ENCODE measurements at regions not wholly inside any gene's neighbourhood (a gene's known extent, or its start where the extent isn't known, plus 50 kb on each side); places are given as distances from the start of the nearest gene placed in this dataset.
"Not testable (repeated sequence)": the region's sequence is repeated elsewhere in the genome, so short reads cannot be mapped to it uniquely, and the experiment has no call there.

DNA sequence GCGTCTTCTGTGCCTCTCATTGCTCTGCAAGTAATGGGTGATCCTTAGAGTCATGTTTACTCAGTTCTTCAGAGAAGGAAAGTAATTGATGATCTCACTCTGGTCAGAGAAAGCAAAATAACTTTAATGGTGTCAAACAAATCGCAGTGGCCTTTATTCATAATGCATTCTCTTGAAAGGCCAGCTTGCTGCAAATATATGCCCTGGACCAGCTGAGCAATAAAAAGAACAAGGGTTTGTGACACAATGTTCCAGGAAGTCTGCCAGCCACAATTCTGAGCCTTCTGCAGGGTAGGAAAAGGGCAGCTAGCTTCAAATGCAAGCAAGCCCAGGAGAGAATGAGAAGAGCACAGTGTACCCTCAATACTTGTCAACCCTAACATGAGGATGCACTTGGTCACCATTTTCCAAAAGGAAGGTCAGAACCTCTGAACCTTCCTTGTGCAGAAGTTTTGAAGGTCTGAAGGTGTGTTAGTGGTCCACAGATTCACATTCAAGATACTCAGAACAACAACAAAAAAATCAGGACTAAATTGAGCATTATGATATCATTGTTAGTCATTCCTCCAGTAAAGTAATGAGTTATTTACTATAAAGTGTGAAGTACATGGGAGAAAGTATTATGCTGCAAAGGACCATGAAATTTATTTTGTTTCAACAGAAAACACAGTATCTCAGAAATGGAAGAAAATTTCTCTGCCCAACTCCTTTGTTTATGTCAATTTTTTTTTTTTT lies 355.6 kb downstream of the PAX3 start:
- no peak for DNase-seq (ENCODE audit: low read depth in 4 of 4, low spot score in 3 of 4)

DNA sequence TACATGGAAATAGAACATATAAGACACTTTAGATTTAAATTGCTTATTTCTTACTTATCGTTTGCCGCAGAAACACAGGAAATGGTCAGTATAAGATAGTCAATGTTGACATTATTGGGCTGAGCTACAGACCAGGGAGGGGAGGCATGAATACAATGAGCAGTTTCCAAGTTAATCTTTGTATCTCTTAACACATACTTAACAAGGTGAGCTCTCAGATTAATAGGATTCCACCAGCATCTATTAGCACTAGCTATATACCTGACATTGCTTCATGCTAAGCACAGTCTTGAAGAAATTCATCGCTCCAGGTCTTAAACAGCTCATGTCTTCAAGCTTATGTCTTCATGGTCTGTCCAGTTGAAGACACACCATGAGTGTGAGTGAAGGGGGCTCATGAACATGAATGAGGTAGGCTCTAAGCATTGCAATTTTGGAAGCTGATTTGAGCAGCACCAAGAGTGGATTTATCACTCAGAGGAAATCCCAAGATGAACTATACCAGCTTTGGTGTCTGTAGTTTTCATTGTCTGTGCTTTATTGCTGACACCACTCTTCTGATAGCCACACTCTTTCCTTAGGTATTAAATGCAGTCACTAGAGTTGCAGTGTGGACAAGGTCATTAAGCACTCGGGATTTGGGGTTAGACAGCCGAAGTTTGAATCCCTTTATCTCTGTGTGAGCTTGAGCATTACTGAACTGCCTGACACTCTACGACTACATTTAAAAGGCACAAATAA lies 359.3 kb upstream of the EPHA4 start:
- no peak for DNase-seq (ENCODE audit: low read depth in 4 of 4, low spot score in 3 of 4)

DNA sequence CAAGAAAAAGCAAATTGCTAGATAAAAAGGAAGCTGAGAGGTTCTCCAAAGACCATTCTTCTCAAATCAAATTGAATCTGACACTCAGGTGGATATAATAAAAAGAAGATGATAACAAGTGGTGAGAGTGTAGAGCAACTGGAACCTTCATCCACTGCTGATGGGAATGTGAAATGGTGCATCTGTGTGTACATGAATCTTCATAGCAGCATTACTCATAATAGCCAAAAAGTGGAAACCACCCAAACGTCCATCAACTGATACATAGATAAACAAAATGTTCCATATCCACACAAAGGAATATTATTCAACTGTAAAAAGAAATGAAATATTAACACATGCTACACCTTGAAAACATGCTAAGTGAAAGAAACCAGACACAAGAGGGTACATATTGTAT lies 357.2 kb upstream of the EPHA4 start:
- DNase-seq (ENCODE audit: low read depth in 4 of 4, low spot score in 3 of 4) = no peak

- no peak for DNase-seq (ENCODE audit: low read depth in 4 of 4, low spot score in 3 of 4)
Measured at GRCh38 chr2:221926327-221926726, 354.2 kb upstream of the EPHA4 start.

- DNase-seq (ENCODE audit: low read depth in 4 of 4, low spot score in 3 of 4) = no peak
Measured at GRCh38 chr2:221924576-221924975, 352.5 kb upstream of the EPHA4 start.

- no peak for DNase-seq (ENCODE audit: low read depth in 4 of 4, low spot score in 3 of 4)
Measured at GRCh38 chr2:221915926-221916325, 343.8 kb upstream of the EPHA4 start.

GRCh38 chr2:221914334-221914880 lies 342.3 kb upstream of the EPHA4 start:
- peak in 1 of 4 donors; percentile 4 for DNase-seq (ENCODE audit: low read depth in 4 of 4, low spot score in 3 of 4)

- no peak for DNase-seq (ENCODE audit: low read depth in 4 of 4, low spot score in 3 of 4)
Measured at GRCh38 chr2:221911890-221912289, 339.8 kb upstream of the EPHA4 start.

GRCh38 chr2:221911321-221911720 lies 339.2 kb upstream of the EPHA4 start:
- DNase-seq (ENCODE audit: low read depth in 4 of 4, low spot score in 3 of 4) = no peak

DNA sequence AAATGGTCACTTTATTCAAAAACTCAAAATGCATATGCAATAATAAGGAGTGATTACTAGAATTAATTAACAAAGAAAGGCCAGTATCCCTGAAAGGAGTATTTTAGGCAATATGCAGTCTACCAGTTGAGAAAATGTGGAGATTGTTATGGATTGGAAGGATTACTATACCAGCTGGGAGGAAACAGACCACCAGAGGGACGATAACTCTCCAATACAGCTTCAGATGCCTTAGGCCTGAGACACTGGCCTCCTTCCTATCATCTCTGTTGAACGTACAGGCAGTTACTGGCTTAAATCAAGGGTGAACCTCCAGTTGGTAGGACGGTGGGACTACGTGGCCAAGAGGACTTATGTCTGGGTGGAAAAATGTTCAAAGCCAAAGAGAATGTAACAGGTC lies 336.4 kb upstream of the EPHA4 start:
- DNase-seq (ENCODE audit: low read depth in 4 of 4, low spot score in 3 of 4) = no peak

- no peak for DNase-seq (ENCODE audit: low read depth in 4 of 4, low spot score in 3 of 4)
Measured at GRCh38 chr2:221897718-221898117, 325.6 kb upstream of the EPHA4 start.

GRCh38 chr2:221896505-221897151 lies 324.5 kb upstream of the EPHA4 start:
- peak in 1 of 4 donors; percentile 9 for DNase-seq (ENCODE audit: low read depth in 4 of 4, low spot score in 3 of 4)

GRCh38 chr2:221895366-221896121 lies 323.4 kb upstream of the EPHA4 start:
- DNase-seq (ENCODE audit: low read depth in 4 of 4, low spot score in 3 of 4) = no peak

DNA sequence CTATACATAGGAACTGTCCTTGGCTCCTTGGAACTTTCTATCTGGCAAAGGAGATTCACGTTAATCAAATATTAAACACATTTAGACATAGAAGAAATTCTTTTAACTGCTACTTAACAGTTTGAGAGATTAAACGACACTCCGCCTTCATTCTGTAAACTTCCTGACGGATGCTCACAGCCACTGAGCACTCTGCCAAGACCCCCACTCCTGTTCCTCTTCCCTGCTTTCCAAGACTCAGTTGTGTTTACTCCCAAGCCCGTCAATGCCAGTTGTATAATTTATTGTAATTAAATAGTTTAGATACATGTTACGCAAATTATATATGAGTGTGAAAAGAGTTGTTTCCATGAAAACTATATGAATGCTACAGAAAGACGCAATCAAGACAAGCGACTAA lies 321.4 kb upstream of the EPHA4 start:
- no peak for DNase-seq (ENCODE audit: low read depth in 4 of 4, low spot score in 3 of 4)

DNA sequence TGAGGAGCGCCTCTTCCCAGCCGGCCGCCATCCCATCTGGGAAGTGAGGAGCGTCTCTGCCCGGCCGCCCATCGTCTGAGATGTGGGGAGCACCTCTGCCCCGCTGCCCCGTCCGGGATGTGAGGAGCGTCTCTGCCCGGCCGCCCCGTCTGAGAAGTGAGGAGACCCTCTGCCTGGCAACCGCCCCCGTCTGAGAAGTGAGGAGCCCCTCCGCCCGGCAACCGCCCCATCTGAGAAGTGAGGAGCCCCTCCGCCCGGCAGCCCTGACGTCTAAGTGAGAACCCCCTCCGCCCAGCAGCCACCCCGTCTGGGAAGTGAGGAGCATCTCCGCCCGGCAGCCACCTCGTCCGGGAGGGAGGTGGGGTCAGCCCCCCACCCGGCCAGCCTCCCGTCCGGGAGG lies 319.9 kb upstream of the EPHA4 start:
- not testable (repeated sequence) for DNase-seq (ENCODE audit: low read depth in 4 of 4, low spot score in 3 of 4)

DNA sequence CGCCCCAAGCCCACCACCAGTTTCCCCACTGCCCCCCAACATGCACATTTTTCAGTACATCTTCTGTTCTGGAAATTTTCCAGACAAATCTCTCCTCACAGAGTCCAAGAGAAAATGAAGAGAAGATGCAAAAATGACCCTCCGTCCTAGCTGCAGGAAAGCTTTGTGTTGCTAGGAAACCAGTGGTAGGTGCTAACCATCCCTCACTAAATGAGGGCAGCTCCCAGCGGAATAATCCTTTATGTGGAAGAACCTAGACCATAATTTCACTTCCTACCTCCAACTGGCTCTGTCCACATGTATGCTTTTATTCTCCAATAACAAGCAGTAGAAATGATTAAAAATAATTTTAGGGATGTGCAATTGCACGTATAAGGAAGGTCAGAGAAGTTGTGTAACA lies 311.9 kb upstream of the EPHA4 start:
- no peak for DNase-seq (ENCODE audit: low read depth in 4 of 4, low spot score in 3 of 4)

GRCh38 chr2:221876016-221876415 lies 303.9 kb upstream of the EPHA4 start:
- no peak for DNase-seq (ENCODE audit: low read depth in 4 of 4, low spot score in 3 of 4)

DNA sequence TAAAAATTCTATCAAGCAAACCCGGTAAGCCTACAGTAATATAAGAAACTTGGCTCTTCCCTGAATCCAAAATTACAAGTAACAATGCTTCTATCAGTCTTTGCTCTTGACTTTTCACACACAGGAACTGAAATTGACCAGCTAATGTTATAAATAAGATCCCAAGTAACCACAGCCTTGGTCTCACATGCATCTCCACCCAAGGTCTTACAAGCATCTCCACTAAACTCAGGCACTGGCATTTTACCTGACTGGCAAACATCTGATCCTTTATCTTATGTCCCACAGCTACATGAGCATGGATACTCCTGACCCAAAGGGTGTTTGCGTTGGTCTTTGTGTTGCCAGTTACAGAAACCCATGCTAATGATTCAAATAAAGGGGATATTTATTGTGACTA lies 302.3 kb upstream of the EPHA4 start:
- no peak for DNase-seq (ENCODE audit: low read depth in 4 of 4, low spot score in 3 of 4)

GRCh38 chr2:221857719-221858118 lies 285.6 kb upstream of the EPHA4 start:
- DNase-seq (ENCODE audit: low read depth in 4 of 4, low spot score in 3 of 4) = no peak

DNA sequence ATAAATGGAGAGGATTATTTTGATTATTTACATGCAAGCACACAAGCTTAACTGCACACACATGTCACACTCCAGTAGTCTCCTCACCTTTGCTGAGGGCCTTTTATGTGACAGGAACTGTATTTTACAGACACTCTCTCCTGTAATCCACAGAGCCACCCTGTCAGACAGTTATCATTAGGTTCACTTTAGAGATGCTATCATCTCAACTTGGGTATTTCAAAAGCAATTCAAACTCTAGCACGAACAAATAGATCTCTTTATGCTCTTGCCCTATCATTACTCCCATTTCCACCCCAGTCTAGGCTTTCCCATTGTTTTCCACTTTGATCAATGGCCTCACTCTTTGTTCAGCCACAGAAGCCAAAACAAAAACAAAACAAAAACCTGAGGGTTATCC lies 281.2 kb upstream of the EPHA4 start:
- no peak for DNase-seq (ENCODE audit: low read depth in 4 of 4, low spot score in 3 of 4)

DNA sequence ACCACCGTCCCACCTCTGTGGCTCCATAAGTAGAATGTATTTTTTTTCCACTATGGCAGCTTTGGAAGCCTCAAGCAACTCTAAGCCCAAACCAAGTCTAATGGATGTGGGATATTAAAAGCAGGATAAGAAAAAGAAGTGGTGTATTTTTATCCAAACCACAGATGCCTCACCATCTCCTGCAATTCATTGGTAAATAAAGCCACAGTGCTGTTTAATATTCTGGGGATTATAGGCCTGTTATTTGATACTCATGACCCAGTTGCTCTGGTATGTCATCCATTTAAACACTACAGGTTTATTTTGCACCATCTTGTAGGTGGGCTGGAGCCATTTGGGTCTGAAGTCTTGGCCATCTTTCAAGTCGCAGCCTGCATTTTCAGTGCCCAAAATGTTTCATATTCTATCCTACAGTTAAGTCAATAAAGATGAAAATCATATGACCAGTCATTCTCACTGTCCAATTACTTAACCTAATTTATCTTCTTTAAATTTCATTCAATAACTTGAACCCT lies 279.5 kb upstream of the EPHA4 start:
- DNase-seq (ENCODE audit: low read depth in 4 of 4, low spot score in 3 of 4) = no peak
